ENCODE measurements at regions not wholly inside any gene's neighbourhood (a gene's known extent, or its start where the extent isn't known, plus 50 kb on each side); places are given as distances from the start of the nearest gene placed in this dataset.

- H3K9me3 Mint-ChIP-seq (ENCODE audit: unreplicated experiment), result no peaks in the 10 kb centered on the region
- no peaks in the 10 kb centered on the region for H3K36me3 Mint-ChIP-seq (ENCODE audit: low read depth, unreplicated experiment)
- TF ChIP-seq, protein P1, sequence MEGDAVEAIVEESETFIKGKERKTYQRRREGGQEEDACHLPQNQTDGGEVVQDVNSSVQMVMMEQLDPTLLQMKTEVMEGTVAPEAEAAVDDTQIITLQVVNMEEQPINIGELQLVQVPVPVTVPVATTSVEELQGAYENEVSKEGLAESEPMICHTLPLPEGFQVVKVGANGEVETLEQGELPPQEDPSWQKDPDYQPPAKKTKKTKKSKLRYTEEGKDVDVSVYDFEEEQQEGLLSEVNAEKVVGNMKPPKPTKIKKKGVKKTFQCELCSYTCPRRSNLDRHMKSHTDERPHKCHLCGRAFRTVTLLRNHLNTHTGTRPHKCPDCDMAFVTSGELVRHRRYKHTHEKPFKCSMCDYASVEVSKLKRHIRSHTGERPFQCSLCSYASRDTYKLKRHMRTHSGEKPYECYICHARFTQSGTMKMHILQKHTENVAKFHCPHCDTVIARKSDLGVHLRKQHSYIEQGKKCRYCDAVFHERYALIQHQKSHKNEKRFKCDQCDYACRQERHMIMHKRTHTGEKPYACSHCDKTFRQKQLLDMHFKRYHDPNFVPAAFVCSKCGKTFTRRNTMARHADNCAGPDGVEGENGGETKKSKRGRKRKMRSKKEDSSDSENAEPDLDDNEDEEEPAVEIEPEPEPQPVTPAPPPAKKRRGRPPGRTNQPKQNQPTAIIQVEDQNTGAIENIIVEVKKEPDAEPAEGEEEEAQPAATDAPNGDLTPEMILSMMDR (IDR thresholded peaks at IDR 0.05; ENCODE audit: unreplicated experiment), result no peak
Measured at GRCh38 chr21:35113064-35113463, 64.0 kb upstream of the RUNX1 start.

DNA sequence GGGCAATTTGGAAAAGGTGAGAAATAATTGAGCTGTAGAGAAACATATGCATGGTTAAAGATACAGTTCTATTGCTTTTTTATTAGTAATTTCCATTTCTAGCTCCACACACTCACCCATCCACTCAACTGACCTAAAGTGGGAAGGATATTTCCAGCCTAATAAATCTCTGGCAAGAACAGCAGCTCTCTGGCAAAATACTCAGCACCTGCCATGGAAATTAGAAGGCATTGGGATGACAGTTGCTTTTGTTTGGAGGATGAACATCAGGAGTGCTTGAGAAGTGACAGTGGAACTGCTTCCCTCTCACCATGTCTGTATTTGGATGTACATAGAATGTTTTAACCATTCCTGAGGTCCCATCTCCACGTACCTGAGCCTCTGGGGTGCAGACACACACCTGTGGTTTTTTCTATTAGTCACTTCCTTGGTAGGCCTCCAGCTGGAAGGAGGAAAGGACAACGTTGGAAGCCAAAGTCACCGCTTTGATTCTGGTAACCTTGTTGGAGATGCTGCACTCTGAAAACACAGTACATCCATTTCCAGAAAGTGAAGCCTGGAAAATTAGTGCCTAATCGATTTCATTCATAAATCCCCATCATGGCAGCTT lies 62.3 kb upstream of the RUNX1 start:
- no peaks in the 10 kb centered on the region for H3K9me3 Mint-ChIP-seq (ENCODE audit: unreplicated experiment)
- no peak for DNase-seq (ENCODE audit: low spot score)
- no peaks in the 10 kb centered on the region for H3K4me1 Mint-ChIP-seq (ENCODE audit: unreplicated experiment)
- H3K36me3 Mint-ChIP-seq (ENCODE audit: low read depth, unreplicated experiment), result no peaks in the 10 kb centered on the region
- TF ChIP-seq, protein P1 (IDR thresholded peaks at IDR 0.05; ENCODE audit: unreplicated experiment), result no peak
- no peak overlapping the region for H3K4me3 Mint-ChIP-seq (ENCODE audit: unreplicated experiment)
- no peaks in the 10 kb centered on the region for H3K27me3 Mint-ChIP-seq (ENCODE audit: unreplicated experiment)
- H3K27ac Mint-ChIP-seq (ENCODE audit: unreplicated experiment), result no peak overlapping the region

More at GRCh38 chr21:35113064-35113463, 64.0 kb upstream of the RUNX1 start:
- H3K27ac Mint-ChIP-seq (ENCODE audit: unreplicated experiment), result no peak overlapping the region
- no peak for DNase-seq (ENCODE audit: low spot score)
- no peaks in the 10 kb centered on the region for H3K4me1 Mint-ChIP-seq (ENCODE audit: unreplicated experiment)
- H3K27me3 Mint-ChIP-seq (ENCODE audit: unreplicated experiment), result peaks cover 3% of the 10 kb centered on the region
- H3K4me3 Mint-ChIP-seq (ENCODE audit: unreplicated experiment), result no peak overlapping the region

DNA sequence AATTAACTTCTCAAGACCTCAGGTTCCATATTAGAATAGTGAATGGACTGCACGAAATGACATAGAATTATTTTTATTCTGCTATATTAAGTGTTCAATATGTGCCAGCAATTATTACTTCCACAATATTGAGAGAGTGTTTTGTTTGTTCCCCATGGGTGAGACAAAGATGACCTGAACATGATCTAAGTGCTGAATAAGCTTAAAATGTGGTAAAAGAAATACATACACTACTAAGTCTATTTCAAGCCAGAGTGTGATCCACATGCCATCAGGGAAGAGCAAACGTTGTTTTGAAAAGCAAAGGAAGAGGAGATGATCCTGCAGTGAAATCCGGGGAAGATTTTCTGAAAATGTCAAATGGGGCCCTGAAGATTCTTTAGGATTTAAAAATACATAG lies 59.8 kb upstream of the RUNX1 start:
- H3K27ac Mint-ChIP-seq (ENCODE audit: unreplicated experiment), result no peak overlapping the region
- H3K4me3 Mint-ChIP-seq (ENCODE audit: unreplicated experiment), result no peak overlapping the region
- TF ChIP-seq, protein P1 (IDR thresholded peaks at IDR 0.05; ENCODE audit: unreplicated experiment), result no peak
- DNase-seq (ENCODE audit: low spot score), result no peak
- H3K4me1 Mint-ChIP-seq (ENCODE audit: unreplicated experiment), result no peaks in the 10 kb centered on the region
- no peaks in the 10 kb centered on the region for H3K27me3 Mint-ChIP-seq (ENCODE audit: unreplicated experiment)
- H3K36me3 Mint-ChIP-seq (ENCODE audit: low read depth, unreplicated experiment), result no peaks in the 10 kb centered on the region
- H3K9me3 Mint-ChIP-seq (ENCODE audit: unreplicated experiment), result no peaks in the 10 kb centered on the region

DNA sequence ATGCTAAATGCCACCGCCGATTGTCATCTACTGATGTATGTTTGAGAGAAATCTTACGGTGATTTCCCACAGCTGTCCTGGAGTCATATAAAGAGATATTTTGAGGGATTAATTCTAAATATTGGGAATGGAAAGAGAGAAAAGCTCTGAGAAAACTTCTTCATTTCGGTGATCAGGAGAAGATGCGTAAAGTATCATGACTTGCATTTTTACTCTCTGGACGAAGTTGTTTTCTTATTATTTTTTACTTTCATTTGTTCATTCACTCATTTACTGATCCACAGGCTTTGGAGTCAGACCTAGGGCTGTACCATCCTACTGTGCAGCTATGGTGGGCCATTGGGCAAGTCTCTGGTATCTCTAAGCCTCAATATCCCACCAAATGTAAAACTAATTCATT lies 58.4 kb upstream of the RUNX1 start:
- no peaks in the 10 kb centered on the region for H3K4me1 Mint-ChIP-seq (ENCODE audit: unreplicated experiment)
- no peak for DNase-seq (ENCODE audit: low spot score)
- no peaks in the 10 kb centered on the region for H3K9me3 Mint-ChIP-seq (ENCODE audit: unreplicated experiment)
- H3K27ac Mint-ChIP-seq (ENCODE audit: unreplicated experiment), result no peak overlapping the region
- no peaks in the 10 kb centered on the region for H3K27me3 Mint-ChIP-seq (ENCODE audit: unreplicated experiment)
- H3K4me3 Mint-ChIP-seq (ENCODE audit: unreplicated experiment), result no peak overlapping the region
- TF ChIP-seq, protein P1 (IDR thresholded peaks at IDR 0.05; ENCODE audit: unreplicated experiment), result no peak
- no peaks in the 10 kb centered on the region for H3K36me3 Mint-ChIP-seq (ENCODE audit: low read depth, unreplicated experiment)

- no peaks in the 10 kb centered on the region for H3K4me1 Mint-ChIP-seq (ENCODE audit: unreplicated experiment)
- no peak overlapping the region for H3K4me3 Mint-ChIP-seq (ENCODE audit: unreplicated experiment)
- TF ChIP-seq, protein P1 (IDR thresholded peaks at IDR 0.05; ENCODE audit: unreplicated experiment), result no peak
- no peaks in the 10 kb centered on the region for H3K27me3 Mint-ChIP-seq (ENCODE audit: unreplicated experiment)
- no peaks in the 10 kb centered on the region for H3K9me3 Mint-ChIP-seq (ENCODE audit: unreplicated experiment)
- no peak overlapping the region for H3K27ac Mint-ChIP-seq (ENCODE audit: unreplicated experiment)
- H3K36me3 Mint-ChIP-seq (ENCODE audit: low read depth, unreplicated experiment), result no peaks in the 10 kb centered on the region
- DNase-seq (ENCODE audit: low spot score), result no peak
Measured at GRCh38 chr21:35106246-35106835, 57.2 kb upstream of the RUNX1 start.

Measured in endothelial cell (in vitro differentiated cells).